Prostate gland (tissue), 2 donors: ENCODE measurements at regions not wholly inside any gene's neighbourhood (a gene's known extent, or its start where the extent isn't known, plus 50 kb on each side); places are given as distances from the start of the nearest gene placed in this dataset.

Experiments
- POLR2A ChIP-seq: fragments of 450-650 bp; IDR thresholded peaks from one replicate; pipeline ENCODE4 v1.6.1; 2016; ENCODE audit warnings: antibody characterized with exemption, mild to moderate bottlenecking
- TF ChIP-seq, protein P1 (sequence below), 4 experiments: fragments of 200-600 bp in 2 of 4; fragments of 450-650 bp in 2 of 4; sonication (generic) in 2 of 4; IDR thresholded peaks; 1 replicate in 3 of 4; 2 replicates in 1 of 4; pipeline ENCODE4 v1.5.1; 2016 to 2019; ENCODE audit warnings: antibody characterized with exemption in 4 of 4, mild to moderate bottlenecking in 2 of 4, moderate library complexity in 2 of 4

DNA sequence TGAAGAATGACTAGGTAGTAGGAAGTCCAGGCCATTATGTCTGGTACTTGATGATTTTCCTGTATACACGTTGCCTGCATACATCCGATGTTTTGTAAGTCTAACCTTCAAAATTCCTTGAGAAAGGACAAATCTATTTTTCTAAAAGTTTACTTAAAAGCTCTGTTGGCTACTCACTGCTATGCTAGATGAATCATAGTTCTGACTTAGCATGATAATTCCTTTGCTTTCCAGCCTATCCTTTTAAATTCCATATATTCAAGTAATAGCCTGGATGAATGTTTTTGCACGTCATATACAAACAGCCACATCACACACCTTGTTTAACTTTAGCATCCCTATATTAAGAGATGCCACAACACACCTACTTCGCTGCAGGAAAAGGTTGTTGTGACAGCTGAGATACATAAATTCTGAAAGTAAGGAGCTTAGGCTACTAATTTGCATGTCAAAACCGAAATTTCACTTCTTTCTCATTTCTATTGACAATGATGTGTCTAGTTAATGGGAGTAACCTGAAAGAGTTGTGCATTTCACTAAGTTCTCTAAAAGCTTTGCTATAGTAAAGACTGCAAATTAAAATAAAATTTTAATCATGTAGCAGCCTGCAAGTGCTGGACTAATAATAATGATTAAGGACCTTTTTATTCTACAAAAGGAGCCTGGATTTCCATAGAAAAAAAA lies 1116.4 kb downstream of the JRKL start:
- TF ChIP-seq POLR2A, result no peak
- TF ChIP-seq, protein P1, sequence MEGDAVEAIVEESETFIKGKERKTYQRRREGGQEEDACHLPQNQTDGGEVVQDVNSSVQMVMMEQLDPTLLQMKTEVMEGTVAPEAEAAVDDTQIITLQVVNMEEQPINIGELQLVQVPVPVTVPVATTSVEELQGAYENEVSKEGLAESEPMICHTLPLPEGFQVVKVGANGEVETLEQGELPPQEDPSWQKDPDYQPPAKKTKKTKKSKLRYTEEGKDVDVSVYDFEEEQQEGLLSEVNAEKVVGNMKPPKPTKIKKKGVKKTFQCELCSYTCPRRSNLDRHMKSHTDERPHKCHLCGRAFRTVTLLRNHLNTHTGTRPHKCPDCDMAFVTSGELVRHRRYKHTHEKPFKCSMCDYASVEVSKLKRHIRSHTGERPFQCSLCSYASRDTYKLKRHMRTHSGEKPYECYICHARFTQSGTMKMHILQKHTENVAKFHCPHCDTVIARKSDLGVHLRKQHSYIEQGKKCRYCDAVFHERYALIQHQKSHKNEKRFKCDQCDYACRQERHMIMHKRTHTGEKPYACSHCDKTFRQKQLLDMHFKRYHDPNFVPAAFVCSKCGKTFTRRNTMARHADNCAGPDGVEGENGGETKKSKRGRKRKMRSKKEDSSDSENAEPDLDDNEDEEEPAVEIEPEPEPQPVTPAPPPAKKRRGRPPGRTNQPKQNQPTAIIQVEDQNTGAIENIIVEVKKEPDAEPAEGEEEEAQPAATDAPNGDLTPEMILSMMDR (IDR thresholded peaks at IDR 0.05), result no peak
